ENCODE measurements at regions not wholly inside any gene's neighbourhood (a gene's known extent, or its start where the extent isn't known, plus 50 kb on each side); places are given as distances from the start of the nearest gene placed in this dataset.

DNA sequence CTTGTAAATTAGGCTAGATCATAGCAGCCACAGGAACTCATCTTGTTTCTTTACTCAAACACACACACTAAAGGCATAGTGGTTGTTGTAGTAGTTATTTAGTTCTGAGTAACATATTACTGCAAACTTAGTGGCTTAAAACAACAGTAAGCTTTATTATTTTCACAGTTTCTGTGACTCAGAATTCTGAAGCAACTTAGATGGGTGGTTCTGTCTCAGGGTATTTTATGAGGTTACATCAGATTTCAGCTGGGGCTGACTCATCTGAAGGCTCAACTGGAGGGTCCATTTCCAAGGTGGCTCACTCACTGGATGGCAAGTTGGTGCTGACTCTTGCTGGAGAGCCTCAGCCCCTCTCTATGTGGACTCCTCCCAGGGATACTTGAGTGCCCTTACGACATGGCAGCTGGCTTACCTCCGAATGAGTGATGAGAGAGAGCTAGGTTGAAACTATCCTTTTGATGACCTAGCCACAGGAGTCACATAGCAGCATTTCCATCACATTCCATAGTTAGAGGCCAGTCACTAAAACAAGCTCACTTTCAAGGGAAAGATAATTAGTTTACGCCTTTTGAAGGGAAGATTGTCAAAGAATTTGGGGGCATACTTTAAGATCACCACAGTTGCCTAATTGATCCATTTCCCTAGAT is 101.0 kb upstream of the PRNP start:
- no peaks in the 10 kb centered on the region; the same call in 1 of the 2 replicates for H3K27me3 ChIP-seq (ENCODE audit: control insufficient read depth, insufficient read depth, low read length)
- no peaks in the 10 kb centered on the region for H3K36me3 ChIP-seq (replicated peaks; ENCODE audit: control insufficient read depth, insufficient read depth, low read length)
- H3K4me3 ChIP-seq (ENCODE audit: insufficient read depth, low read depth, low read length): no peak overlapping the region
- no peak for DNase-seq

DNA sequence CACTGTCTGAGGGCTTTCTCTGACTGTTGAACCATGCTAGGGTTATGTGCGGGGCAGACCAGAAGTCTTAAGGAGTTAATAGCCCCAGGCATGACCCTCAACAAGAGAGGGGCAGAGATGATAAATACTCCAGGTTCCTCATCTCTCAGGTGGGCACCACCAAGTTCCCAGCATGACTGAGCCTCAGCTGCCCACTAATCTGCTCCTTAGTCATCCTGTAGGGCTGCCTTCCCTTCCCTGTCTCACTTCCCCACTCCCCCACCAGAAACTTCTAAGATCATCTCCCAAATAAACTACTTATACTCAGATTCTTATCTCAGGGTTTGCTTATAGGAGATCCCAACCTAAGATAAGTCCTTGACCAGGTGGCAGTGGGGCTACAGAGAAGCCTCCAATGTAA is 101.7 kb upstream of the PRNP start:
- no peak for DNase-seq
- Histone ChIP-seq H3K36me3 (replicated peaks; ENCODE audit: control insufficient read depth, insufficient read depth, low read length) (no peaks in the 10 kb centered on the region), H3K27me3 (ENCODE audit: control insufficient read depth, insufficient read depth, low read length) (no peaks in the 10 kb centered on the region; the same call in 1 of the 2 replicates), H3K4me3 (ENCODE audit: insufficient read depth, low read depth, low read length) (no peak overlapping the region)

DNA sequence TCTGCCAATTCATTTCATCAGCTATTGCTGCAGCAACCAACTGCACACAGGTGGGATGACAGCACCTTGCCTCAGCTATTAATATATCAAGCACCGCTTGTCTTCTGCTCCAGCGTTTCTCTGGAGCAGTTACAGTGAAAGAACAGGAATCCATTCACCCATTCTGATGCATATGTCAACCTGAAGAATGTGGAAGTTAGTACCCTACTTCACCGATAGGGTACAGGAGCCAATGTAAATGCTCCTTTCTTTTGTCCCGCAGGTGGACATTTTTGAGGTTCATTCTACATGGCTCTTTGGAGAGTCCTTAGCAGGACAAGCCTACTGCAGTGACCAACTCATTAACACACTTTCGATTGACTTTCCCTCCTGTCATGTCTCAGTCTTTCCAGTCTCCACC is 104.4 kb upstream of the PRNP start:
- DNase-seq: no peak

DNA sequence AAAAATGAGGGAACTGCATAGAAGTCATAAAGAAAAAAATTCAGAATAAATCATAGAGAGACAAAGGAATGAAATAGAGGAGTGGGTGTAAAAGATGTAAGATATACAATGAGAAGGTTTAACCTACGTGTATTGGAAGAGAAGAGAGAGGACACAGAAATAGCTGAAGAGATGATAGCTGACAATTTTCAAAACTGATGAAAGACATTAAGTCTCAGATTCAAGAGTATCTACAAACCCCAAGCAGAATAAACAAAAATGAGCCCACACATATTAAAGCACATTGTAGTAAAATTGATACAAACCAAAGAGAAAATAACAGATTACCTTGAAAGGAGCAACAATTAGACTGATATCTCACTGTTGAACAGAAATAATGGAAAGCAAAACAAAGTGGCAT is 107.9 kb upstream of the PRNP start:
- H3K36me3 ChIP-seq (replicated peaks; ENCODE audit: control insufficient read depth, insufficient read depth, low read length): no peaks in the 10 kb centered on the region
- H3K27me3 ChIP-seq (ENCODE audit: control insufficient read depth, insufficient read depth, low read length): no peaks in the 10 kb centered on the region; the same call in 1 of the 2 replicates
- no peak for DNase-seq
- H3K4me3 ChIP-seq (ENCODE audit: insufficient read depth, low read depth, low read length): no peak overlapping the region

More for the DNA sequence above, 104.4 kb upstream of the PRNP start:
- H3K4me3 ChIP-seq (ENCODE audit: insufficient read depth, low read depth, low read length): no peak overlapping the region
- H3K27me3 ChIP-seq (ENCODE audit: control insufficient read depth, insufficient read depth, low read length): no peaks in the 10 kb centered on the region; the same call in 1 of the 2 replicates
- H3K36me3 ChIP-seq (replicated peaks; ENCODE audit: control insufficient read depth, insufficient read depth, low read length): no peaks in the 10 kb centered on the region

DNA sequence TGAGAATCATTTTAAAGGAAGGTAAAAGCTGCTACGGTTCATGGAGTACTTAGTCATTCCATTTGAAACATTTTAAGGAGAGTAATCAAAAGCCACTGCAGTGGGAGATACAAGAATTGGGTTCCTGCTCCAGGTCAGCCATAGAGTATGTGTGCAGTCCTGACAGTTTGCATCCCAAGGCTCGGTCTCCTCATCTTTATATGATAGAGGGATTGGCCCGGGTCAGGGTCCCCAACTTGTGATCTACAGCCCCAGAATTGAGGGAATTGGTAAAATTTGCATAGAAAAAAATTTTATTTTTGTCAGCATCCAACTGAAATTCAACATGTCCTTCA is 111.9 kb upstream of the PRNP start:
- no peaks in the 10 kb centered on the region for H3K36me3 ChIP-seq (replicated peaks; ENCODE audit: control insufficient read depth, insufficient read depth, low read length)
- no peak for DNase-seq
- H3K4me3 ChIP-seq (ENCODE audit: insufficient read depth, low read depth, low read length): no peak overlapping the region
- H3K27me3 ChIP-seq (ENCODE audit: control insufficient read depth, insufficient read depth, low read length): no peaks in the 10 kb centered on the region

DNA sequence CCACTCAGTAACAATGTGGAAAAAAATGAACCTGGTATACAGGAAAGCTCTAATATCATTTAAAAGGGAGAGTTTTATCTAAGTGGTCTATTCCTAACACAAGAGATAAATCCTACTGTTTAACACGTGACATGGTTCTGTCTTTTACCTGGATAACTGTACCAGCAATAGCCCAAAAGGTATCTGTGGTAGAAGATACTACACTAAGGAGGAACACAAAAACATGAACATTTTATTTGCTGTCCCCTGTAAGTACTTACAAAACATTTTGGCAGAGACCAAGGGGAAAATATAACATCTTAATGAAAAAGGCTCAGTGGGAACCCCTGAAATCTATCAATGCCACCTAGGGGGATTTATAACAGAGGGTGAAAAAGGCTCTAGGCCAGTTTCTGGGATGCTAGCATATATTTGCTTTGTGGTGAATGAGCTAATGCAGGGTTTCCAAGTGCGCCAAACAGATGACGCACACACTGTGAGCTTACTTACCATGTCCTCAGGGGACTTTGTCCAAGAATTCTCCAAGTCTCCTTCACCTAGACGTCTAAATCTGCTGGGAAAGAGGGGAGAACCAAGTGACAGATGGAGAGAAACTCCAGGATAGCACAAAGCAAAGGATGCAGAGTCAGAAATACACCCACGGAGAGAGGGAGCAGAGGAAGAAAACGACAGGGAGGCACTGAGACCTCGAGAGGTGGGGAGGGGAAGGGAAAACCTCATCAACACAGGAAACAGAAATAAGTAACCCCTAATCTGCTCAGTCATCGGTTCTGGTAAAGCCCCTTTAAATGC is 112.5 kb upstream of the PRNP start:
- no peak overlapping the region for H3K4me3 ChIP-seq (ENCODE audit: insufficient read depth, low read depth, low read length)
- H3K27me3 ChIP-seq (ENCODE audit: control insufficient read depth, insufficient read depth, low read length): no peaks in the 10 kb centered on the region
- no peak for DNase-seq
- H3K36me3 ChIP-seq (replicated peaks; ENCODE audit: control insufficient read depth, insufficient read depth, low read length): no peaks in the 10 kb centered on the region

DNA sequence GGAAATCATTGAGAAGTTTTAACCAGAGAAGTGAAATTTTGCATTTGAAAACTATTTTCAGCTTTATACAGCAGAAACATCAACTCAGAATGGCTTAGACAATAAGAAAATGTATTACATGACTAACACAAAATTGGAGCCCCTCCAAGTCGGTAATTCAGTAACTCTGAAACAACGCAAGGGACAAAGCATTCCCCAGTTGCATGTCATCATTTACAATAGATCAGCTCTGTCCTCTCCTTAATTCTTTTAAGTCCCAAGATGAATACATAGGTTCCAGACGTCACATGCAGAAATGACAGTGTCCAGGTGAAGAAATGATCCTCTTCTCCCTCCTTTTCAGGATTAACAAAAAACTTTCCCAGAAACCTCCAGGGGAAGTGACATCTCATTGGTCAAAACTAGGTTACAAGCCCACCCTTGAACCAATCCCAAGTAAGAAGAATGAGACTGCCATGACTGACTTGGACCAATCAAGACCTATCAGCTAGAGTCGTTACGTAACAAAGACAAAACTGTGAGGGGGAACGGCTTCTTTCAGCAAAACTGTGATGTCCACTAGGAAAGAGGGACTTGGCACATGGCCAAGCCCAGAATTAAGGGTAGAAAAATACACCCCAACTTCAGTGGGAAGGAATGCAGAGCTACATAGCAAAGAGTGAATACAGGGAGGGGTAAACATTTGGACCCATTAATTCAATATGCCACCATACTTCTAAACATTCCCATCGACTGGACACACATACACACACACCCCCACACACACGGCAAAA is 114.3 kb upstream of the PRNP start:
- no peaks in the 10 kb centered on the region for H3K36me3 ChIP-seq (replicated peaks; ENCODE audit: control insufficient read depth, insufficient read depth, low read length)
- no peak for DNase-seq
- no peak overlapping the region for H3K4me3 ChIP-seq (ENCODE audit: insufficient read depth, low read depth, low read length)
- H3K27me3 ChIP-seq (ENCODE audit: control insufficient read depth, insufficient read depth, low read length): no peaks in the 10 kb centered on the region

DNA sequence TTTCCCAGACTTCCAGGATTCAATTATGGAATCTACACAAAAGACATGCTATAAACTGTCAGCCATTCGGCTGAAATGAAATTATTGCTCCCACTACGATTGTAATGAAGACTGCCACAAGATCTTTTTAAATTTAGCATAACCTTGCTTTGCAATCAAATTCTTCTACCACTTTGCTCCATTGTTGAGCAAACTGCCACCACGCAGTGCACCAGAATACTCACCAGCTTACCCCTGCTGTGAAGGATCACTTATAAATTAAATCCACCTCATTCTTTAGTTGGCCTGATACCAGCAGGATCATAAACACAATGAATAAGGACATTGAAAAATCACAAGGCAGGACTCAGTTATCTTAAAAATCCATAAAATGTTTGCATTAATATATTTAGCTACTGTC is 116.4 kb upstream of the PRNP start:
- no peak for DNase-seq
- Histone ChIP-seq H3K36me3 (replicated peaks; ENCODE audit: control insufficient read depth, insufficient read depth, low read length) (no peaks in the 10 kb centered on the region), H3K4me3 (ENCODE audit: insufficient read depth, low read depth, low read length) (no peak overlapping the region), H3K27me3 (ENCODE audit: control insufficient read depth, insufficient read depth, low read length) (no peaks in the 10 kb centered on the region; the same call in 1 of the 2 replicates)

DNA sequence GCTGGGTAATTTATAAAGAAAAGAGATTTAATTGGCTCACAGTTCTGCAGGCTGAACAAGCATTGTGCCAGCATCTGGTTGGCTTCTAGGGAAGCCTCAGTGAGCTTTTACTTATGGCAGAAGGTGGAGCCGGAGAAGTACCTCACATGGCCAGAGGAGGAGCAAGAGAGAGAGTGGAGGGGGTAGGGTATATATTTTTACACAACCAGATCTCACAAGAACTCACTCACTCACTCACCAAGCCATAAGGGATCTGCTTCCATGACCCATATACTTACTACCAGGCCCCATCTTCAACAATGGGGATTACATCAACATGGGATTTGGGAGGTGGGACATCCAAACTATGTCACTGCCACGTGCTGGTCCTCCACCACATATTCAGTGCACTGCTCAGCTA is 117.2 kb upstream of the PRNP start:
- DNase-seq: no peak
- Histone ChIP-seq H3K36me3 (replicated peaks; ENCODE audit: control insufficient read depth, insufficient read depth, low read length) (no peaks in the 10 kb centered on the region), H3K4me3 (ENCODE audit: insufficient read depth, low read depth, low read length) (no peak overlapping the region), H3K27me3 (ENCODE audit: control insufficient read depth, insufficient read depth, low read length) (no peaks in the 10 kb centered on the region; the same call in 1 of the 2 replicates)

DNA sequence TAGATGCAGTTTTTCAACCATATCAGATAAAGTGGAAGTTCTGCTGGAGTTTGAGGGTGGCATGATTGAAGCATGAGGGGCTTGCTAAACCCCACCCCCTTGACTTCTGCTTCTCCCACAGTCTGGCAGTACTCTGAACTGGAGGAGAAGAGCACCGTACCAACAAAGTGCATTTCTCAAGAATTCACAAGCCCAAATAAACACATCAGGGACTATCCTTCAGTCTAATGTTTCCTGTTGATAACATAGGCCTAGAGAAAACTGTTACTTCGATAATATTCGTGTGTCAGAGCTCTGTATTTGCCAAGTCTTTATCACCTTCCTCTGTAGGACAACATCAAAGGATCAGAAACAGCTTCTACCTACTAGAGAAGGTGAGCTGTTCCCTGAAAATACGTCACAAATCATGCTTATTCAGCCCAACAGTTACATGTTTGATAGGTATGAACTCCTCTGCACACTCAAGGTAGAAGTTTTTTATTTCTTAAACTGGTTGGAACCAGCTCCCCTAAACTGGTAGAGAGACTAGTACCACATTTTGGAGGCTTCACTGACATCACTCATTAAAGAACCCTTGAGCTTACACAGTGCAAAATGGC is 117.8 kb upstream of the PRNP start:
- no peak for DNase-seq
- no peak overlapping the region for H3K4me3 ChIP-seq (ENCODE audit: insufficient read depth, low read depth, low read length)
- H3K27me3 ChIP-seq (ENCODE audit: control insufficient read depth, insufficient read depth, low read length): no peaks in the 10 kb centered on the region; the same call in 1 of the 2 replicates
- no peaks in the 10 kb centered on the region for H3K36me3 ChIP-seq (replicated peaks; ENCODE audit: control insufficient read depth, insufficient read depth, low read length)

DNA sequence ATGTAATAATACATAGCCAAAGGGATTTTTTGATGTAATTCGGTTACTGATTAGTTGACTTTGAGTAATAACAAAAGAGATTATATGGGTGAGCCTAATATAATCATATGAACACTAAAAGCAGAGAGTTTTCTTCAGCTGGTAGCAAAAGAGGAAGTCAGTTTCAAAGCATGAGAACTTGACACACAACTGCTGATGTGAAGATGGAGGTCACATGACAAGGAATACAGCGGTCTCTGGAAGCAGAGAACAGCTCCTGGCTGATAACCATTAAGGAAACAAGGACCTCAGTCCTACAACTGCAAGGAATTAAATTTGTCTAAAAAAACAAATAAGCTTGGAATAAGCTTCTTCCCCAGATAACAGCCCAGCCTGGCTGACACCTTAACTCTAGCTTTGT is 119.1 kb upstream of the PRNP start:
- H3K36me3 ChIP-seq (replicated peaks; ENCODE audit: control insufficient read depth, insufficient read depth, low read length): no peaks in the 10 kb centered on the region
- DNase-seq: no peak
- H3K27me3 ChIP-seq (ENCODE audit: control insufficient read depth, insufficient read depth, low read length): no peaks in the 10 kb centered on the region; the same call in 1 of the 2 replicates
- no peak overlapping the region for H3K4me3 ChIP-seq (ENCODE audit: insufficient read depth, low read depth, low read length)

DNA sequence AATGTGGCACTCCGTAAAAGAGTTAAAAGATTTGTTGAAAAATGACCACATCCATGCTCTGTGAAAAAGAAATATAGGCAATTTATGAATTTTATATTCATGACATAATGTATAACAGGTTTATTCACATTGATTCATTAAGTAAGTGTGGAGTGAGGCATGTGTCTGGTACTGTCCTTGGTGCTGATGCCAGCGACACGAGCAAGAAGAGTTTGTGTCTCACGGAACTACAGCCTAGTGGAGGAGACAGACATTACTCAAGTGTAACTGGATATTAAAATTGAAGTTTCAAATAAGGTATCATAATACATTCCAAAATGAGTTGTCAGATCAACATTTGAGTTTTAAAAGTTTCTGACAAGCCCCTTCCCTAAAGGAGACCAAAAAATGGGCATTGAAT is 122.7 kb upstream of the PRNP start:
- H3K27me3 ChIP-seq (ENCODE audit: control insufficient read depth, insufficient read depth, low read length): no peaks in the 10 kb centered on the region; the same call in 1 of the 2 replicates
- DNase-seq: no peak
- no peaks in the 10 kb centered on the region for H3K36me3 ChIP-seq (replicated peaks; ENCODE audit: control insufficient read depth, insufficient read depth, low read length)
- H3K4me3 ChIP-seq (ENCODE audit: insufficient read depth, low read depth, low read length): no peak overlapping the region

DNA sequence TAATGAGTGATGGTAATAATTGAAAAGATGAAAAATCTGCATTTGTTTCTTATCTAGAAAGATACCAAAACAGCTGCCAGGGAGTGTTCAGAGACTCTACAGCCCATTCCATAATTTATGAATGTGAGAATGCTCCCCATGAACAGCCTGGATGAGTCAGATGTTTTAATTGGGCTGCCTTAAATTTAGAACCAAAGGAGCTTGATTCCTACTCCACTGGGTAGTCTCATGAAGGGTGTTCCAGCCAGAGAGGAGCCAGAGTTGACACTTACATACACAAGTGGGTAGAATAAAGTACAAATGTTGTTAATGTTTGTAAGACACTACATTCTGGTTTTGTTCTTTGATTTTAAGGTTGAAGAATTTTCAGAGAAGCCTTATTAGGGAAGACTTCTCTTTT is 123.2 kb upstream of the PRNP start:
- Histone ChIP-seq H3K4me3 (ENCODE audit: insufficient read depth, low read depth, low read length) (no peak overlapping the region), H3K27me3 (ENCODE audit: control insufficient read depth, insufficient read depth, low read length) (no peaks in the 10 kb centered on the region; the same call in 1 of the 2 replicates), H3K36me3 (replicated peaks; ENCODE audit: control insufficient read depth, insufficient read depth, low read length) (no peaks in the 10 kb centered on the region)
- DNase-seq: no peak

DNA sequence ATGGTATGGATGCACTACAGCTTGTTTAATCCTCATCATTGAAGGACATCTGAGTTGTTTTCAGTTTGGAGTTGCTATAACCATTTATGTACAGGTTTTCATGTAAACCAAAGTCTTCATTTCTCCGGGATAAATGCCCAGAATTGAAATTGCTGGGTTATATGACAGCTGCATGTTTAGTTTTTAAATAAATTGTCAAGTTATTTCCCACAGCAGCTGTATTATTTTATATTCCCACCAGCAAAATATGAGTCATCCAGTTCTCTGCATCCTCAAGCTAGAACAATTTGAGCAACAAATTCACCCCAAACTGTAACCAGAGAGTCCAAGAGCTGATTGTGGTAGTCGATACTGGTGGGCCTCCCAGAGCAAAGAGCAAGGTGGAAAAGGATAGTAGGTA is 125.6 kb upstream of the PRNP start:
- H3K4me3 ChIP-seq (ENCODE audit: insufficient read depth, low read depth, low read length): no peak overlapping the region
- no peak for DNase-seq
- no peaks in the 10 kb centered on the region; the same call in 1 of the 2 replicates for H3K27me3 ChIP-seq (ENCODE audit: control insufficient read depth, insufficient read depth, low read length)
- no peaks in the 10 kb centered on the region for H3K36me3 ChIP-seq (replicated peaks; ENCODE audit: control insufficient read depth, insufficient read depth, low read length)

Data from H7 (cell line).